Activated B cell treated with CpG ODN at 0.5 μM for 24 hours (primary cell): ENCODE measurements at regions not wholly inside any gene's neighbourhood (a gene's known extent, or its start where the extent isn't known, plus 50 kb on each side); places are given as distances from the start of the nearest gene placed in this dataset.

ENCODE experiments used
- ATAC-seq: fragments of 200-7000 bp; cut with Tn5 transposase; one replicate; pipeline ENCODE4 v1.10.0; 2021; ENCODE audit warnings: low read depth, mild to moderate bottlenecking, moderate library complexity
- CTCF ChIA-PET: fragments of 350-600 bp; sonication (Branson Sonifier 250); formaldehyde crosslinking; loops from one replicate; lab custom pipeline; 2021; ENCODE audit warnings: antibody characterized with exemption; lab: Charles Lee
- POLR2A ChIA-PET: fragments of 350-600 bp; sonication (Branson Sonifier 250); formaldehyde crosslinking; loops from one replicate; lab custom pipeline; 2021; ENCODE audit warnings: antibody characterized with exemption; lab: Charles Lee
- DNase-seq: peaks from one replicate; pipeline ENCODE4 v3.0.0; 2022
- H3K27ac Mint-ChIP-seq: one replicate; pipeline ENCODE4 v1.8.0; 2020; ENCODE audit warnings: mixed read lengths
- H3K27me3 Mint-ChIP-seq: one replicate; pipeline ENCODE4 v1.8.0; 2021; ENCODE audit warnings: mixed read lengths
- H3K36me3 Mint-ChIP-seq: one replicate; pipeline ENCODE4 v1.8.0; 2021; ENCODE audit warnings: low read depth, mixed read lengths
- H3K4me1 Mint-ChIP-seq: one replicate; pipeline ENCODE4 v1.8.0; 2021; ENCODE audit warnings: mixed read lengths
- H3K4me3 Mint-ChIP-seq: one replicate; pipeline ENCODE4 v1.8.0; 2020; ENCODE audit warnings: mild to moderate bottlenecking, mixed read lengths
- H3K9me3 Mint-ChIP-seq: one replicate; pipeline ENCODE4 v1.8.0; 2020; ENCODE audit warnings: mixed read lengths
- CTCF ChIP-seq: fragments of 200-600 bp; IDR thresholded peaks from one replicate; pipeline ENCODE4 v1.8.0; 2022; ENCODE audit warnings: antibody characterized with exemption, mild to moderate bottlenecking
- intact Hi-C: fragments of 100-400 bp; cut with micrococcal nuclease; formaldehyde crosslinking; loops from one replicate; pipeline ENCODE4 v1.15.1; 2024

- peaks cover 3% of the 10 kb centered on the region for H3K9me3 Mint-ChIP-seq
- no peak for ATAC-seq
- H3K36me3 Mint-ChIP-seq: no peaks in the 10 kb centered on the region
- no peak for DNase-seq
- CTCF ChIA-PET: no interaction called here
- POLR2A ChIA-PET: no interaction called here
- TF ChIP-seq CTCF: no peak
- H3K27me3 Mint-ChIP-seq: no peaks in the 10 kb centered on the region
- H3K4me1 Mint-ChIP-seq: no peaks in the 10 kb centered on the region
- no peak overlapping the region for H3K27ac Mint-ChIP-seq
- no peak overlapping the region for H3K4me3 Mint-ChIP-seq
- intact Hi-C loops: no loop called here
Measured at GRCh38 chrX:117843749-117844148, 272.9 kb downstream of the KLHL13 start.

- ATAC-seq: no peak
- H3K9me3 Mint-ChIP-seq: peaks cover 3% of the 10 kb centered on the region
- no peaks in the 10 kb centered on the region for H3K4me1 Mint-ChIP-seq
- no peak overlapping the region for H3K4me3 Mint-ChIP-seq
- H3K36me3 Mint-ChIP-seq: no peaks in the 10 kb centered on the region
- H3K27me3 Mint-ChIP-seq: no peaks in the 10 kb centered on the region
- ChIA-PET POLR2A (interaction anchor here (0.6 kb wide), 1 partner anchor 335 kb away, joined by 6 read pairs; no protein-coding TSS in a partner anchor), CTCF (no interaction called here)
- no peak overlapping the region for H3K27ac Mint-ChIP-seq
- no peak for TF ChIP-seq CTCF
- no peak for DNase-seq
- intact Hi-C loops: no loop called here
Measured at GRCh38 chrX:117840645-117841044, 276.0 kb downstream of the KLHL13 start.

- Mint-ChIP-seq H3K36me3 (no peaks in the 10 kb centered on the region), H3K4me1 (no peaks in the 10 kb centered on the region), H3K9me3 (peaks cover 3% of the 10 kb centered on the region), H3K27me3 (no peaks in the 10 kb centered on the region), H3K4me3 (no peak overlapping the region), H3K27ac (no peak overlapping the region)
- DNase-seq (no peak), ATAC-seq (no peak)
- intact Hi-C loops: no loop called here
- ChIA-PET CTCF (no interaction called here), POLR2A (no interaction called here)
- no peak for TF ChIP-seq CTCF
Measured at GRCh38 chrX:117839544-117839943, 277.1 kb downstream of the KLHL13 start.

- no peak overlapping the region for H3K27ac Mint-ChIP-seq
- no peaks in the 10 kb centered on the region for H3K4me1 Mint-ChIP-seq
- DNase-seq: no peak
- H3K36me3 Mint-ChIP-seq: no peaks in the 10 kb centered on the region
- intact Hi-C loops: no loop called here
- H3K9me3 Mint-ChIP-seq: peaks cover 3% of the 10 kb centered on the region
- POLR2A ChIA-PET: no interaction called here
- CTCF ChIA-PET: no interaction called here
- no peaks in the 10 kb centered on the region for H3K27me3 Mint-ChIP-seq
- no peak for TF ChIP-seq CTCF
- H3K4me3 Mint-ChIP-seq: no peak overlapping the region
- no peak for ATAC-seq
Measured at GRCh38 chrX:117838581-117839331, 277.9 kb downstream of the KLHL13 start.

- ATAC-seq: no peak
- ChIA-PET CTCF (no interaction called here), POLR2A (no interaction called here)
- Mint-ChIP-seq H3K27me3 (no peaks in the 10 kb centered on the region), H3K9me3 (no peaks in the 10 kb centered on the region), H3K27ac (no peak overlapping the region), H3K36me3 (no peaks in the 10 kb centered on the region), H3K4me1 (no peaks in the 10 kb centered on the region), H3K4me3 (no peak overlapping the region)
- no peak for DNase-seq
- intact Hi-C loops: no loop called here
- TF ChIP-seq CTCF: no peak
Measured at GRCh38 chrX:117835034-117835433, 281.6 kb downstream of the KLHL13 start.
